ENCODE measurements at regions not wholly inside any gene's neighbourhood (a gene's known extent, or its start where the extent isn't known, plus 50 kb on each side); places are given as distances from the start of the nearest gene placed in this dataset.
A peak's percentile ranks its signal among the peaks of the same experiment; 100 is the strongest.
"Not testable (repeated sequence)": the region's sequence is repeated elsewhere in the genome, so short reads cannot be mapped to it uniquely, and the experiment has no call there.

DNA sequence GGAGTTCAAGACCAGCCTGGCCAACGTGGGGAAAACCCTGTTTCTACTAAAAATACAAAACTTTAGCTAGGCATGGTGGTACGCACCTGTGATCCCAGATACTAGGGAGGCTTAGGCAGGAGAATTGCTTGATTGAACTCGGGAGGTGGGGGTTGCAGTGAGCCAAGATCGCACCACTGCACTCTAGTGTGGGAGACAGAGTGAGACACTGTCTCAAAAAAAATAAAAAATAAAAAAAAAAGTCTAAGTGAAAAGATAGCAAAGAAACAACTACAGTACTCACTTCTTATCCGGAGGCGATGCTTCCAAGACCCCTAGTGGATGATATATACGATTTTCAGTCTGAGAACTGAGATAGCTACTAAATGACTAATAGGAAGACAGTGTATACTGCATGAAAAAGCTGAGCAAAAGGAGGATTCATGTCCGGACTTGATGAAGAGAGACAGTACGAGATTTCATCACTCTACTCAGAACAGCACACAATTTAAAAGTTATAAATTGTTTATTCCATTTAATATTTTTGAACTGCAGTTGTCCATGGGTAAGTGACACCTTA, 138.7 kb upstream of the GOLGA6L6 start:
- not testable (repeated sequence) for H4K20me1 ChIP-seq; H3K9me3 ChIP-seq (replicated peaks in 1 of 11); H3K27ac ChIP-seq; H3K9ac ChIP-seq; H3K4me3 ChIP-seq; H3K4me2 ChIP-seq; H3K27me3 ChIP-seq; H3K4me1 ChIP-seq; H3K36me3 ChIP-seq

DNA sequence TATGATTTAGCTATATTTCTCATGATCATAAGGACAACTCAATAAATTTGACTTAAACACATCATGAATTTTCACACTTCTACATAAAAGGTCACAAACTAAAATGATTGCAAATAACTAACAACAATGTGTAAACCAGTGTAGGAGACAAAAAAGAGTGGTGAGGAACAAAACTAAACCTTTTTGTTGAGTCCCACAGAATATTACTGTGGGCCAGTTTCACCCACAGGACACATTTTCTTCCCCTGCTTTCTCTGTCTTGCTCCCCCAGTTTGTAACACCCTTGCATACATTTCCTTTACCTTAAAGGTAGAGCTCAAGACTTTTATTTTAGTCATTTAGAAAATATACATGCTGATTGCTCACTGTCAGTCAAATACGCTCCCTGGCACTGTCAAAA, 130.9 kb upstream of the GOLGA6L6 start:
- no peaks in the 10 kb centered on the region for H3K27me3 ChIP-seq

DNA sequence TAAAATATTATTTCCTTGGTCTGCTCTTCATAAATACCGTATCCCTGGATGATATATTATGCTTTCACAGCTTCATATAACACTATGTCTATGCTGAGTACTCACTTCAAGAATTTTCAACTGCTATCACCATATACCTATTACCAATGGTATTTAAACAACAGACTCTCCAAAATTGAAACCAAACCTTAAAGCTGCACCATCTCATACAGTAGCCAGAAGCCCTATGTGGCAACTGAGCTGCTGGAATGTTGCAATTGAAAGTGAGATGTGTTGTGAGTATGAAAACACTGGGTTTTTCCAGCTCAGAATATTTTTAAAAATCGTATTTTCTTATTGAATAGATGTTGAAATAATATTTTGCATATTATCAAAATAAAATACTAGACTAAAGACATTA, 130.1 kb upstream of the GOLGA6L6 start:
- TF ChIP-seq Cebpa-rat (IDR thresholded peaks at IDR 0.05) = peak in 2 of 11 experiments; percentile 13 to 16; a peak in 1 of 22 replicates
- Histone ChIP-seq H3K4me1 (no peaks in the 10 kb centered on the region), H3K4me2 (no peak overlapping the region)

More for the DNA sequence above, 130.9 kb upstream of the GOLGA6L6 start:
- H3K4me2 ChIP-seq = no peak overlapping the region
- H3K27ac ChIP-seq = no peak overlapping the region
- no peak overlapping the region for H3K4me3 ChIP-seq
- H3K9ac ChIP-seq = no peak overlapping the region
- no peak for TF ChIP-seq Cebpa-rat (IDR thresholded peaks at IDR 0.05)
- H3K4me1 ChIP-seq = no peaks in the 10 kb centered on the region
- H3K36me3 ChIP-seq = no peaks in the 10 kb centered on the region
- no peaks in the 10 kb centered on the region for H4K20me1 ChIP-seq
- no peaks in the 10 kb centered on the region for H3K9me3 ChIP-seq (replicated peaks in 1 of 11)

DNA sequence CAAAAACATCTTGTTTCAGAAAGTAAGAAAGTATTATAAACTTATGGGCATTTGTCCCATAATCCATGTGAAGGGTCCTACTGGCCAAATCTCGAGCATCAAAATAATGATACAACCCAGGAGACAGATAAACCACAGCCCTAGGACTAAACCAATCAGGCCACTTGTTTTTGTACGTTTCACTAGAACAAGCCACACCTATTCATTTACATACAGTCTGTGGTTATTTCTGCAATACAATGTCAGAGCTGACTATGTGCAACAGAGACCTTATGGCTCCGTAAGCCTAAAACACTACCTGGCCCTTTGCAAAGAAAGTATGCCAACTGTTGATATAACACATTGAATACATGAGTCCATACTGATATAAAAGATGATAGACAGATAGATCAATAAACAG, 124.8 kb upstream of the GOLGA6L6 start:
- not testable (repeated sequence) for H3K4me3 ChIP-seq; H3K9me3 ChIP-seq (replicated peaks in 1 of 11); H3K27me3 ChIP-seq; H3K4me1 ChIP-seq; H3K4me2 ChIP-seq; H3K27ac ChIP-seq; H3K36me3 ChIP-seq; H4K20me1 ChIP-seq; H3K9ac ChIP-seq

More for the DNA sequence above, 130.1 kb upstream of the GOLGA6L6 start:
- Histone ChIP-seq H3K27me3 (no peaks in the 10 kb centered on the region), H3K9me3 (replicated peaks in 1 of 11) (no peaks in the 10 kb centered on the region), H4K20me1 (no peaks in the 10 kb centered on the region), H3K9ac (no peak overlapping the region), H3K27ac (no peak overlapping the region), H3K36me3 (no peaks in the 10 kb centered on the region), H3K4me3 (no peak overlapping the region)

DNA sequence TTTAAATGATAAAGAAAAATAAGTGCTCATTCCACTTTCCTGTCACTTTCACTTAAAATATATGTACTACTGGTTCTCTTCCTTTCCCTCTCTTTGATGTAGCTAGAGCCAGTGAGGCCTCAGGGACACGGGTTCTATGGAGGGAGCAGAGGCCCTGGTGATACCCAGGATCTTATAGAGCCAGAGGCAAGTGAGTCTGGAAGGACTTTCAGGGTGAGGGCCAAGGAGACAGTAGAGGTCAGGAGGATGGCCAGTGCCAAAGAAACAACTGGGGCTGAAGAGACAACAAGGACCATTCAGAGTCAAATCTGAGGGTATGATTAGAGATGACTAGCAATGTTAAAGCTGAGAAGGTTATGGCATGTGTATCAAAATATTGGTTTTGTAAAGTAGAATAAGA, 124.1 kb upstream of the GOLGA6L6 start:
- Histone ChIP-seq H3K4me1 (no peaks in the 10 kb centered on the region), H4K20me1 (no peaks in the 10 kb centered on the region), H3K9ac (no peak overlapping the region), H3K27ac (no peak overlapping the region), H3K36me3 (no peaks in the 10 kb centered on the region), H3K9me3 (replicated peaks in 1 of 11) (no peaks in the 10 kb centered on the region), H3K4me2 (no peak overlapping the region), H3K4me3 (no peak overlapping the region), H3K27me3 (no peaks in the 10 kb centered on the region)
- no peak for TF ChIP-seq Cebpa-rat (IDR thresholded peaks at IDR 0.05)

DNA sequence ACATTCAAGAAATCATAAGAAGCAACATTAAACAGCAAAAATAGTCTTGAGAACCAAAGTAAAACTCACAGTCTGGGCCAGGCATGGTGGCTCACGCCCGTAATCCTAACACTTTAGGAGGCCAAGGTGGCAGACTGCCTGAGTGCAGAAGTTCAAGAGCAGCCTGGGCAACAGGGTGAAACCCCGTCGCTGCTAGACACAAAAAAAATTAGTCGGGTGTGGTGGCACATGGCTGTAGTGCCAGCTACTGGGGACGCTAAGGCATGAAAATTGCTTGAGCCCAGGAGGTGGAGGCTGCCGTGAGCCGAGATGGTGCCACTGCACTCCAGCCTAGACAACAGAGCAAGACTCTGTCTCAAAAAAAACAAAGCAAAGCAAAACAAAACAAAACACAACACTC, 117.7 kb upstream of the GOLGA6L6 start:
- Histone ChIP-seq H3K4me3 (no peak overlapping the region), H3K36me3 (no peaks in the 10 kb centered on the region), H3K27ac (no peak overlapping the region), H3K9me3 (replicated peaks in 1 of 11) (peaks cover 0 to 4% (median 0%) of the 10 kb centered on the region in 11 experiments; a peak in 3 of 22 replicates), H3K9ac (no peak overlapping the region), H3K4me1 (no peaks in the 10 kb centered on the region), H3K4me2 (no peak overlapping the region), H4K20me1 (no peaks in the 10 kb centered on the region), H3K27me3 (no peaks in the 10 kb centered on the region)
- no peak for TF ChIP-seq Cebpa-rat (IDR thresholded peaks at IDR 0.05)

DNA sequence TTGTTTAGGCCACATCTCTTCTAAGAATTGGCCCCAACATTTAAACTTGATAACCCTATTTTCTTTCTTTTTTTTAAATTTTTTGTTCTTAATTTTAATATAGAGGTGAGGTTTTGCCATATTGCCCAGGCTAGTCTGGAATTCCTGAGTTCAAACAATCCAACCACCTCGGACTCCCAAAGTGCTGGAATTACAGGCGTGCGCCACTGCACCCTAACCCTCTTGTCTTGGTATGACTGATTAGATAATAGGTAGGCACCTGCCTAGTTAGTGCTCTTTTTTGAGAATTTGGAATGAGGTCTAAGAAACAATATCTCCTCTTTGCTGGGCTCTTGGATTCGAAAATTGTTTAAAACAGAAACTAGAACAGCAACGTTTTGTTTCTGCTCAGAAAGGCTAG, 116.4 kb upstream of the GOLGA6L6 start:
- no peaks in the 10 kb centered on the region for H3K27me3 ChIP-seq
- no peaks in the 10 kb centered on the region for H3K4me1 ChIP-seq
- H3K9ac ChIP-seq = no peak overlapping the region
- no peaks in the 10 kb centered on the region for H3K36me3 ChIP-seq
- H3K4me3 ChIP-seq = no peak overlapping the region
- no peaks in the 10 kb centered on the region for H4K20me1 ChIP-seq
- H3K4me2 ChIP-seq = no peak overlapping the region
- H3K9me3 ChIP-seq (replicated peaks in 1 of 11) = peaks cover 0 to 4% (median 0%) of the 10 kb centered on the region in 11 experiments; a peak in 3 of 22 replicates
- no peak for TF ChIP-seq Cebpa-rat (IDR thresholded peaks at IDR 0.05)
- no peak overlapping the region for H3K27ac ChIP-seq

DNA sequence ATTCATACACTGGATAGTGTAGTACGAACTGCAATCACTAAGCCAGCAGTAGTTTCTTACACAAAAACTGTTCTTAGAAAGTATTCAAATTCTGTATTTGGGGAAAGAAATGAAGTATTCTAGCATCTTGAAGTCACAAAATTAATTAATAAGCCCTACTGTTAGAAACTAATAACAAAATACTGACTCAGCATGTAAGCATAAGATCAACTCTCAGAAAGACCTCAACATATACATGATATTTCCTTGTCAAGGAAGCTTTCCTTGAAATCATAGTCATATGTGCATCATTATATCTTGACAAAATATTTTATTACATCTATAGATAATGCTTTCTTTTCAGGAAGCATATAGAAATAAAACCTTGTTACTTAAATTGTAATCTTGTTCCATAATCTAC, 115.5 kb upstream of the GOLGA6L6 start:
- TF ChIP-seq Cebpa-rat (IDR thresholded peaks at IDR 0.05) = no peak
- peaks cover 0 to 4% (median 0%) of the 10 kb centered on the region in 11 experiments; a peak in 3 of 22 replicates for H3K9me3 ChIP-seq (replicated peaks in 1 of 11)

DNA sequence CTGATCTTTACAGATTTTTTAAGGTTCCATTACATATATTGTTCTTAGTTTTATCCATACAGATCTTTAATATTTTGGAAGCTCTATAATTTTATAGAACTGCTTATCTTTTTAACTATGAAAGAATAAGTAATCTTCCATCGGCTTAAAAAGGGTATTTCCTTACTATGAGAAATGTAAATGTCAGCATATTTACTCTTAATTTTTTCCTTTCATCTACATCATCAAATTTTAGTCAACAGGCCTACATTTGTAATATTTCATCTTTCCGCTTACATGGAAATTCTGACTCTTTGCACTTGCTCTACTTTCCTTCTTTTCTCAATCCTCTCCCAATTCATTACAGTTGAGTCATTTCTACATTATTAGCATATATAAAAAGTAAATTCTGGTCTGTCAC, 111.3 kb upstream of the GOLGA6L6 start:
- Histone ChIP-seq H3K4me3 (no peak overlapping the region), H3K27me3 (no peaks in the 10 kb centered on the region), H3K4me2 (no peak overlapping the region), H3K27ac (no peak overlapping the region), H3K4me1 (peaks cover 0 to 13% (median 0%) of the 10 kb centered on the region in 10 experiments; a peak in 6 of 20 replicates), H3K9me3 (replicated peaks in 1 of 11) (peaks cover 0 to 4% (median 0%) of the 10 kb centered on the region in 11 experiments; a peak in 3 of 22 replicates), H4K20me1 (no peaks in the 10 kb centered on the region), H3K9ac (no peak overlapping the region), H3K36me3 (no peaks in the 10 kb centered on the region)
- TF ChIP-seq Cebpa-rat (IDR thresholded peaks at IDR 0.05) = no peak

More for the DNA sequence above, 115.5 kb upstream of the GOLGA6L6 start:
- H3K4me2 ChIP-seq = no peak overlapping the region
- no peaks in the 10 kb centered on the region for H3K36me3 ChIP-seq
- H3K4me3 ChIP-seq = no peak overlapping the region
- no peak overlapping the region for H3K27ac ChIP-seq
- no peaks in the 10 kb centered on the region for H4K20me1 ChIP-seq
- no peaks in the 10 kb centered on the region for H3K27me3 ChIP-seq
- no peak overlapping the region for H3K9ac ChIP-seq
- H3K4me1 ChIP-seq = no peaks in the 10 kb centered on the region

DNA sequence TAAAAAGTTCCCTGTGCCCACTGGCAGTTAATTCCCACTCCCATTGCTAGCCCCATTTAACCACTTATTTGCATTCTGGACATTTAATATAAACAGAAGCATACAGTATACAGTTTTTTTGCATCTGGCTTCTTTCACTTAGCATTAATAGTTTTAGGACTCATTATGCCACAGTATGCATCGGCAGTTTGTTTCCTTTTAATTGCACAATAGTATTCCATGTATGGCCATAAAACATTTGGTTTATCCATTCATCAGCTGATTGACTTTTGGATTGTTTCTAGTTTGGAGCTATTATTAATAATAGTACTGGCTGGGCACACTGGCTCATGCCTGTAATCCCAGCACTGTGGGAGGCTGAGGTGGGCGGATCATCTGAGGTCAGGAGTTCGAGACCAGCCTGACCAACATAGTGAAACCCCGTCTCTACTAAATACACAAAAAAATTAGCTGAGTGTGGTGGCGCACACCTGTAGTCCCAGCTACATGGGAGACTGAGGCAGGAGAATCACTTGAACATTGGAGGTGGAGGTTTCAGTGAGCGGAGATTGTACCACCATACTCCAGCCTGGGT, 106.9 kb upstream of the GOLGA6L6 start:
- H3K27me3 ChIP-seq; H3K9ac ChIP-seq; H3K27ac ChIP-seq; H3K4me3 ChIP-seq; H3K36me3 ChIP-seq; H3K9me3 ChIP-seq (replicated peaks in 1 of 11); H4K20me1 ChIP-seq; H3K4me2 ChIP-seq: not testable (repeated sequence)
- H3K4me1 ChIP-seq = peaks cover 8 to 32% (median 13%) of the 10 kb centered on the region in 10 experiments

Measured in BLaER1 treated with 17β-estradiol and CSF1 and Interleukin-3, amounts not matched to agents 10 nM and 100 nM (cell line).